SK-N-SH (cell line): ENCODE measurements at regions not wholly inside any gene's neighbourhood (a gene's known extent, or its start where the extent isn't known, plus 50 kb on each side); places are given as distances from the start of the nearest gene placed in this dataset.

Experiments
- CTCF ChIA-PET: fragments of 300-600, 350-600 bp; formaldehyde crosslinking; extraction: SDS; loops from one replicate; lab custom pipeline; 2021; lab: Yijun Ruan, JAX
- POLR2A ChIA-PET: fragments of 350-600 bp; sonication (Branson Sonifier 250); formaldehyde crosslinking; extraction: SDS; loops from one replicate; lab custom pipeline; 2020; ENCODE audit warnings: antibody characterized with exemption, inconsistent platforms; lab: Yijun Ruan, JAX
- DNase-seq: peaks from one replicate; pipeline ENCODE4 v3.0.0; 2012
- H2AFZ ChIP-seq: fragments of 200-600 bp; sonication (generic); 2 replicates; pipeline ENCODE4 v1.8.1; 2016; ENCODE audit warnings: antibody characterized with exemption, mild to moderate bottlenecking, low read depth
- H3F3A ChIP-seq: fragments of 200-600 bp; sonication (generic); replicated peaks from 2 replicates; pipeline ENCODE3; 2016; ENCODE audit warnings: antibody characterized with exemption, mild to moderate bottlenecking; ENCODE audit not compliant: insufficient read depth
- H3K27ac ChIP-seq, 2 experiments: fragments of 200-500 bp in 1 of 2; fragments of 200-600 bp in 1 of 2; sonication (Bioruptor generic) in 1 of 2; sonication (generic), shearing (Covaris generic) in 1 of 2; 2 replicates each; pipeline versions ENCODE4 v1.5.1 to v1.6.1; 2014 to 2016; ENCODE audit warnings: low read depth in 2 of 2, inconsistent platforms in 1 of 2, low read length in 1 of 2, mild to moderate bottlenecking in 1 of 2, mixed read lengths in 1 of 2
- H3K27me3 ChIP-seq: fragments of 200-600 bp; sonication (generic), shearing (Covaris generic); 2 replicates; pipeline ENCODE4 v1.6.1; 2016; ENCODE audit warnings: mixed run types; ENCODE audit not compliant: insufficient read depth
- H3K36me3 ChIP-seq, 2 experiments: fragments of 200-500 bp in 1 of 2; fragments of 200-600 bp in 1 of 2; sonication (Bioruptor generic) in 1 of 2; sonication (generic) in 1 of 2; replicated peaks in 1 of 2; 2 replicates each; pipeline versions ENCODE3 to v1.5.1; 2014 to 2016; ENCODE audit warnings: low read length in 1 of 2, mild to moderate bottlenecking in 1 of 2; ENCODE audit not compliant: insufficient read depth in 2 of 2, control insufficient read depth in 1 of 2
- H3K4me1 ChIP-seq, 2 experiments: fragments of 200-500 bp in 1 of 2; fragments of 200-600 bp in 1 of 2; sonication (Bioruptor generic) in 1 of 2; sonication (generic), shearing (Covaris generic) in 1 of 2; 2 replicates each; pipeline versions ENCODE4 v1.5.1 to v1.6.1; 2014 to 2016; ENCODE audit warnings: low read depth in 1 of 2, low read length in 1 of 2, mixed run types in 1 of 2; ENCODE audit not compliant: insufficient read depth in 2 of 2, control insufficient read depth in 1 of 2
- H3K4me2 ChIP-seq: fragments of 200-600 bp; sonication (generic), shearing (Covaris generic); 2 replicates; pipeline ENCODE4 v1.6.1; 2017; ENCODE audit warnings: mixed run types
- H3K4me3 ChIP-seq, 2 experiments: fragments of 200-500 bp in 1 of 2; fragments of 200-600 bp in 1 of 2; sonication (Bioruptor generic) in 1 of 2; sonication (generic), shearing (Covaris generic) in 1 of 2; 2 replicates each; pipeline versions ENCODE4 v1.5.1 to v1.8.1; 2014 to 2016; ENCODE audit warnings: low read depth in 2 of 2, inconsistent platforms in 1 of 2, low read length in 1 of 2, mild to moderate bottlenecking in 1 of 2, mixed read lengths in 1 of 2, moderate library complexity in 1 of 2
- H3K79me2 ChIP-seq: fragments of 200-600 bp; sonication (generic); 2 replicates; pipeline ENCODE4 v1.8.1; 2017; ENCODE audit warnings: mild to moderate bottlenecking; ENCODE audit not compliant: insufficient read depth
- H3K9ac ChIP-seq: fragments of 200-600 bp; sonication (generic); 2 replicates; pipeline ENCODE4 v1.6.1; 2017; ENCODE audit warnings: mixed run types
- H3K9me2 ChIP-seq: fragments of 200-600 bp; sonication (generic); 2 replicates; pipeline ENCODE4 v1.6.1; 2017; ENCODE audit warnings: mixed run types
- H3K9me3 ChIP-seq: fragments of 200-600 bp; sonication (generic); 2 replicates; pipeline ENCODE4 v1.6.1; 2017; ENCODE audit warnings: mixed run types, mild to moderate bottlenecking, moderate library complexity
- H4K20me1 ChIP-seq: fragments of 200-600 bp; sonication (generic); 2 replicates; pipeline ENCODE4 v1.6.1; 2017; ENCODE audit warnings: mild to moderate bottlenecking, mixed run types; ENCODE audit not compliant: insufficient read depth
- CHD2 ChIP-seq: fragments of 150-350 bp; IDR thresholded peaks from 2 replicates; pipeline ENCODE4 v1.6.1; 2018; ENCODE audit warnings: low read length; ENCODE audit not compliant: partially characterized antibody
- ELF1 ChIP-seq: IDR thresholded peaks from 2 replicates; pipeline ENCODE4 v1.4.0; 2012
- EP300 ChIP-seq, 2 experiments: IDR thresholded peaks; 2 replicates each; pipeline versions ENCODE4 v1.4.0 to v1.6.1; 2012; ENCODE audit warnings: borderline replicate concordance in 1 of 2, low read depth in 1 of 2, low read length in 1 of 2
- FOSL2 ChIP-seq: IDR thresholded peaks from 2 replicates; pipeline ENCODE4 v1.4.0; 2012; ENCODE audit warnings: low read depth, mild to moderate bottlenecking, moderate library complexity, borderline replicate concordance
- FOXM1 ChIP-seq: IDR thresholded peaks from 2 replicates; pipeline ENCODE4 v1.4.0; 2012; ENCODE audit warnings: low read depth, mild to moderate bottlenecking
- JUND ChIP-seq: IDR thresholded peaks from 2 replicates; pipeline ENCODE4 v1.4.0; 2012
- NRF1 ChIP-seq: IDR thresholded peaks from 2 replicates; pipeline ENCODE4 v1.6.1; 2012; ENCODE audit warnings: low read depth, mild to moderate bottlenecking, low read length
- POLR2AphosphoS5 ChIP-seq: IDR thresholded peaks from 2 replicates; pipeline ENCODE4 v1.6.1; 2012; ENCODE audit warnings: low read depth, low read length
- SIN3A ChIP-seq: IDR thresholded peaks from 2 replicates; pipeline ENCODE4 v1.6.1; 2012; ENCODE audit warnings: low read depth, mild to moderate bottlenecking, low read length, moderate library complexity, borderline replicate concordance
- TEAD4 ChIP-seq: IDR thresholded peaks from 2 replicates; pipeline ENCODE4 v1.4.0; 2012; ENCODE audit warnings: mild to moderate bottlenecking, borderline replicate concordance; ENCODE audit not compliant: insufficient read depth
- YY1 ChIP-seq: IDR thresholded peaks from 2 replicates; pipeline ENCODE4 v1.4.0; 2012; ENCODE audit warnings: low read depth, mild to moderate bottlenecking
- WGBS: methylation state at CpG from one replicate; pipeline ENCODE4 v1.1.6; 2017; ENCODE audit warnings: low lambda C conversion rate; 5-methylcytosine and 5-hydroxymethylcytosine counted together
- TF ChIP-seq, protein P1 (sequence below): fragments of 200-600 bp; sonication (generic); IDR thresholded peaks from 2 replicates; pipeline ENCODE4 v1.6.1; 2017; ENCODE audit warnings: antibody characterized with exemption, mild to moderate bottlenecking, moderate library complexity
- TF ChIP-seq, protein P2 (sequence below): IDR thresholded peaks from 2 replicates; pipeline ENCODE4 v1.4.0; 2012; ENCODE audit warnings: low read depth
- TF ChIP-seq, protein P3 (sequence below): IDR thresholded peaks from 2 replicates; pipeline ENCODE4; 2012
- TF ChIP-seq, protein P4 (sequence below): IDR thresholded peaks from 2 replicates; pipeline ENCODE4 v1.4.0; 2012; ENCODE audit warnings: low read depth, borderline replicate concordance
- TF ChIP-seq, protein P5 (sequence below): IDR thresholded peaks from 2 replicates; pipeline ENCODE4 v1.6.1; 2012; ENCODE audit warnings: mild to moderate bottlenecking, low read depth, low read length, moderate library complexity
- TF ChIP-seq, protein P6 (sequence below): fragments of 150-350 bp; IDR thresholded peaks from 2 replicates; pipeline ENCODE4 v1.6.1; 2016; ENCODE audit warnings: mild to moderate bottlenecking, low read depth, low read length

DNA sequence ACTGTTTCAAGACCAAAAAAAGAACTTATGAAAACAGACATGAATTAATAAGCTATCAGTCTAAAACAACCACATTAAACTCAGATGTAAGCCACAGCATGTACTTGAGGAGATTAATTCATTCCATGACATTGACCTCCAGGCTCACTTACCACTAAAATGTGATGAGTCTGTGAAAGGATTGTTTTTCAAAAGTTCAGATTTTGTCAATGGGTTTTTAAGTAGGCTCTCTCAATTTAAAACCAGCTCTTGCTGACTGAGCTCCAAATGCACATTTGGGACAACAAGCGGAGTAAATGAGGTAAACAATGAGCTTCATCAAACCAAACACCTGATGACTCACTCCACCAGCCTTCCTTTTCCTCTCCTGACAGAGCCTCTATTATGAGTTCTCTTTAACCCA, 197.0 kb downstream of the SIM1 start (continued):
- TF ChIP-seq, protein P1, sequence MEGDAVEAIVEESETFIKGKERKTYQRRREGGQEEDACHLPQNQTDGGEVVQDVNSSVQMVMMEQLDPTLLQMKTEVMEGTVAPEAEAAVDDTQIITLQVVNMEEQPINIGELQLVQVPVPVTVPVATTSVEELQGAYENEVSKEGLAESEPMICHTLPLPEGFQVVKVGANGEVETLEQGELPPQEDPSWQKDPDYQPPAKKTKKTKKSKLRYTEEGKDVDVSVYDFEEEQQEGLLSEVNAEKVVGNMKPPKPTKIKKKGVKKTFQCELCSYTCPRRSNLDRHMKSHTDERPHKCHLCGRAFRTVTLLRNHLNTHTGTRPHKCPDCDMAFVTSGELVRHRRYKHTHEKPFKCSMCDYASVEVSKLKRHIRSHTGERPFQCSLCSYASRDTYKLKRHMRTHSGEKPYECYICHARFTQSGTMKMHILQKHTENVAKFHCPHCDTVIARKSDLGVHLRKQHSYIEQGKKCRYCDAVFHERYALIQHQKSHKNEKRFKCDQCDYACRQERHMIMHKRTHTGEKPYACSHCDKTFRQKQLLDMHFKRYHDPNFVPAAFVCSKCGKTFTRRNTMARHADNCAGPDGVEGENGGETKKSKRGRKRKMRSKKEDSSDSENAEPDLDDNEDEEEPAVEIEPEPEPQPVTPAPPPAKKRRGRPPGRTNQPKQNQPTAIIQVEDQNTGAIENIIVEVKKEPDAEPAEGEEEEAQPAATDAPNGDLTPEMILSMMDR, result no peak
- TF ChIP-seq POLR2AphosphoS5 (no peak), ELF1 (no peak), TEAD4 (no peak), NRF1 (no peak), FOSL2 (no peak)
- TF ChIP-seq, protein P2, sequence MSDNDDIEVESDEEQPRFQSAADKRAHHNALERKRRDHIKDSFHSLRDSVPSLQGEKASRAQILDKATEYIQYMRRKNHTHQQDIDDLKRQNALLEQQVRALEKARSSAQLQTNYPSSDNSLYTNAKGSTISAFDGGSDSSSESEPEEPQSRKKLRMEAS, result no peak
- TF ChIP-seq, protein P3, sequence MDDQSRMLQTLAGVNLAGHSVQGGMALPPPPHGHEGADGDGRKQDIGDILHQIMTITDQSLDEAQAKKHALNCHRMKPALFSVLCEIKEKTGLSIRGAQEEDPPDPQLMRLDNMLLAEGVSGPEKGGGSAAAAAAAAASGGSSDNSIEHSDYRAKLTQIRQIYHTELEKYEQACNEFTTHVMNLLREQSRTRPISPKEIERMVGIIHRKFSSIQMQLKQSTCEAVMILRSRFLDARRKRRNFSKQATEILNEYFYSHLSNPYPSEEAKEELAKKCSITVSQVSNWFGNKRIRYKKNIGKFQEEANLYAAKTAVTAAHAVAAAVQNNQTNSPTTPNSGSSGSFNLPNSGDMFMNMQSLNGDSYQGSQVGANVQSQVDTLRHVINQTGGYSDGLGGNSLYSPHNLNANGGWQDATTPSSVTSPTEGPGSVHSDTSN, result no peak
- TF ChIP-seq, protein P4, sequence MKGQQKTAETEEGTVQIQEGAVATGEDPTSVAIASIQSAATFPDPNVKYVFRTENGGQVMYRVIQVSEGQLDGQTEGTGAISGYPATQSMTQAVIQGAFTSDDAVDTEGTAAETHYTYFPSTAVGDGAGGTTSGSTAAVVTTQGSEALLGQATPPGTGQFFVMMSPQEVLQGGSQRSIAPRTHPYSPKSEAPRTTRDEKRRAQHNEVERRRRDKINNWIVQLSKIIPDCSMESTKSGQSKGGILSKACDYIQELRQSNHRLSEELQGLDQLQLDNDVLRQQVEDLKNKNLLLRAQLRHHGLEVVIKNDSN, result no peak

DNA sequence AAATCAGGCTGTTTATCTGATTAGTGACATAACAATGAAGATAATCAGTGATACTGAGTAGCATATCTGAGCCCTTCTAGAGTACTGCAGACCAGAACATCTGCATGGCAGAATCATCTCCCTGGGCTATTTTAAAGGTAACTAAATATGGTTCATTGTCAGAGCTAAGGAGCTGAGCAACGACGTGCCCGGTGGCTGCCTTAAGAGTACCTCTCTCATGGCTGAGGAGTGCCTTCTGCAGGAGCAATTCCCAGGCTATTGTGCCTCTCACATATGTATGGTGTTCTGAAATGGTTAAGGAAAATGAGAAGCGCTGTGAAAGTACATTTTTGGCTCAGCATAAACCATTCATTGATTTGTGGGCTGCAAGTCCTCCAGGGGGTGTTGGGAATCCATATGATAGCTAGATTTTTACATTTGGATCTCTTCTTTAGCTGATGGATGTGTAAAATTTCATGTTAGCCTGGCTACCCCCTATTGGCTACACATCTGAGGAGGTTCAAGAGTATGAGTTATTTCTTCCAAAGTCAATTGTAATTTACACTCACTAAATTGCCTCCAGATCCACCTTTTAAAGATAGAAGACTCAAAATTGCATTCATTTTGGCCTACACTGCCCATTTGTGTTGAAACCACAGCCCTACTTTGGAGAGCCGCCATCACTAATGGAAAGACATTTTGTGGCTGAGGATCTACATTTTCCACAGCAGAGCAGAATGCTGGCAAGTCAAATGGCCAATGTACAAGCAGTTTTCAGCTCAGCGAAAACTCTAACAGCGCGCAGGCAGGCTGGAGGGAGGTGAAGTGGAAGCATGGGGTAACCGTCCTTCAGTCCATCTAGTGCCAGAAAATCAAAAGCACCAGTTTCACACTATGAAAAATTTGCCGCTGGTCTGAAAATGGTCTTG, 198.0 kb downstream of the SIM1 start:
- Histone ChIP-seq H3K4me2 (peak overlapping the region; percentile 12; the same call in 1 of the 2 replicates), H3K9ac (no peak overlapping the region), H3K27me3 (no peaks in the 10 kb centered on the region), H4K20me1 (no peaks in the 10 kb centered on the region), H2AFZ (0 out of 2 replicates have a peak overlapping the region, but pooled peaks have one; percentile 24), H3K27ac (no peak overlapping the region), H3K4me1 (peaks cover 0 to 13% of the 10 kb centered on the region in 2 experiments; a peak in 2 of 4 replicates), H3K36me3 (no peaks in the 10 kb centered on the region), H3K9me3 (no peaks in the 10 kb centered on the region), H3K79me2 (no peaks in the 10 kb centered on the region), H3K4me3 (no peak overlapping the region), H3K9me2 (no peaks in the 10 kb centered on the region), H3F3A (peaks cover 13% of the 10 kb centered on the region)
- CTCF ChIA-PET, result interaction anchor here (0.7 kb wide), 1 partner anchor 40 kb away, joined by 3 read pairs; no protein-coding TSS in a partner anchor
- no peak for DNase-seq
- 66% methylated on average over 10 of the region's 10 CpGs for WGBS
- no peak for TF ChIP-seq YY1
- TF ChIP-seq EP300 (IDR thresholded peaks at IDR 0.05; ENCODE audit: borderline replicate concordance in 1 of 2, low read depth in 1 of 2, low read length in 1 of 2), result no peak
- no peak for TF ChIP-seq SIN3A
- no peak for TF ChIP-seq CHD2
- no peak for TF ChIP-seq FOXM1
- TF ChIP-seq JUND, result no peak
- TF ChIP-seq, protein P5, sequence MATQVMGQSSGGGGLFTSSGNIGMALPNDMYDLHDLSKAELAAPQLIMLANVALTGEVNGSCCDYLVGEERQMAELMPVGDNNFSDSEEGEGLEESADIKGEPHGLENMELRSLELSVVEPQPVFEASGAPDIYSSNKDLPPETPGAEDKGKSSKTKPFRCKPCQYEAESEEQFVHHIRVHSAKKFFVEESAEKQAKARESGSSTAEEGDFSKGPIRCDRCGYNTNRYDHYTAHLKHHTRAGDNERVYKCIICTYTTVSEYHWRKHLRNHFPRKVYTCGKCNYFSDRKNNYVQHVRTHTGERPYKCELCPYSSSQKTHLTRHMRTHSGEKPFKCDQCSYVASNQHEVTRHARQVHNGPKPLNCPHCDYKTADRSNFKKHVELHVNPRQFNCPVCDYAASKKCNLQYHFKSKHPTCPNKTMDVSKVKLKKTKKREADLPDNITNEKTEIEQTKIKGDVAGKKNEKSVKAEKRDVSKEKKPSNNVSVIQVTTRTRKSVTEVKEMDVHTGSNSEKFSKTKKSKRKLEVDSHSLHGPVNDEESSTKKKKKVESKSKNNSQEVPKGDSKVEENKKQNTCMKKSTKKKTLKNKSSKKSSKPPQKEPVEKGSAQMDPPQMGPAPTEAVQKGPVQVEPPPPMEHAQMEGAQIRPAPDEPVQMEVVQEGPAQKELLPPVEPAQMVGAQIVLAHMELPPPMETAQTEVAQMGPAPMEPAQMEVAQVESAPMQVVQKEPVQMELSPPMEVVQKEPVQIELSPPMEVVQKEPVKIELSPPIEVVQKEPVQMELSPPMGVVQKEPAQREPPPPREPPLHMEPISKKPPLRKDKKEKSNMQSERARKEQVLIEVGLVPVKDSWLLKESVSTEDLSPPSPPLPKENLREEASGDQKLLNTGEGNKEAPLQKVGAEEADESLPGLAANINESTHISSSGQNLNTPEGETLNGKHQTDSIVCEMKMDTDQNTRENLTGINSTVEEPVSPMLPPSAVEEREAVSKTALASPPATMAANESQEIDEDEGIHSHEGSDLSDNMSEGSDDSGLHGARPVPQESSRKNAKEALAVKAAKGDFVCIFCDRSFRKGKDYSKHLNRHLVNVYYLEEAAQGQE, result no peak
- no peak for TF ChIP-seq POLR2AphosphoS5
- TF ChIP-seq, protein P6, sequence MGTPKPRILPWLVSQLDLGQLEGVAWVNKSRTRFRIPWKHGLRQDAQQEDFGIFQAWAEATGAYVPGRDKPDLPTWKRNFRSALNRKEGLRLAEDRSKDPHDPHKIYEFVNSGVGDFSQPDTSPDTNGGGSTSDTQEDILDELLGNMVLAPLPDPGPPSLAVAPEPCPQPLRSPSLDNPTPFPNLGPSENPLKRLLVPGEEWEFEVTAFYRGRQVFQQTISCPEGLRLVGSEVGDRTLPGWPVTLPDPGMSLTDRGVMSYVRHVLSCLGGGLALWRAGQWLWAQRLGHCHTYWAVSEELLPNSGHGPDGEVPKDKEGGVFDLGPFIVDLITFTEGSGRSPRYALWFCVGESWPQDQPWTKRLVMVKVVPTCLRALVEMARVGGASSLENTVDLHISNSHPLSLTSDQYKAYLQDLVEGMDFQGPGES, result no peak
- POLR2A ChIA-PET, result no interaction called here
